H7 (cell line): ENCODE measurements at regions not wholly inside any gene's neighbourhood (a gene's known extent, or its start where the extent isn't known, plus 50 kb on each side); places are given as distances from the start of the nearest gene placed in this dataset.

Experiments
- DNase-seq: peaks from one replicate; pipeline ENCODE4 v3.0.0; 2012
- H3K27me3 ChIP-seq: 2 replicates; pipeline ENCODE4 v1.6.0; 2011; ENCODE audit warnings: mild to moderate bottlenecking, low read length; ENCODE audit not compliant: control insufficient read depth, insufficient read depth
- H3K36me3 ChIP-seq: replicated peaks from 2 replicates; pipeline ENCODE4 v1.5.1; 2011; ENCODE audit warnings: low read length; ENCODE audit not compliant: control insufficient read depth, insufficient read depth
- H3K4me3 ChIP-seq: 2 replicates; pipeline ENCODE4 v1.5.1; 2011; ENCODE audit warnings: low read depth, mild to moderate bottlenecking, control low read depth, low read length, moderate library complexity; ENCODE audit not compliant: insufficient read depth

- H3K4me3 ChIP-seq: no peak overlapping the region
These were observed 315.1 kb upstream of the TBC1D5 start for GRCh38 chr3:18057471-18058091.

DNA sequence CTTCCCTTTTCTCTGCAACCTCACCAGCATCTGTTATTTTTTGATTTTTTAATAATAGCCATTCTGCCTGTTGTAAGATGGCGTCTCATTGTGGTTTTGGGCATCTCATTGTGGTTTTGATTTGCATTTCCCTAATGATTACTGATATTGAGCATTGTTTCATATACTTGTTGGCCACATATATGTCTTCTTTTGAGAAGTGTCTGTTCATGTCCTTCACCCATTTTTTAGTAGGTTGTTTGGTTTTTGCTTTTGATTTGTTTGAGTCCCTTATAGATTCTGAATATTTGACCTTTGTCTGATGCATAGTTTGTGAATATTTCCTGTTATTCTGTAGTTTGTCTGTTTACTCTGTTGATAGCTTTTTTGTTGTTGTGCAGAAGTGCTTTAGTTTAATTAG is 312.2 kb upstream of the TBC1D5 start:
- Histone ChIP-seq H3K4me3 (no peak overlapping the region), H3K27me3 (no peaks in the 10 kb centered on the region), H3K36me3 (no peaks in the 10 kb centered on the region)
- no peak for DNase-seq

More at GRCh38 chr3:18057471-18058091, 315.1 kb upstream of the TBC1D5 start:
- no peaks in the 10 kb centered on the region for H3K36me3 ChIP-seq
- no peaks in the 10 kb centered on the region for H3K27me3 ChIP-seq
- DNase-seq: no peak

DNA sequence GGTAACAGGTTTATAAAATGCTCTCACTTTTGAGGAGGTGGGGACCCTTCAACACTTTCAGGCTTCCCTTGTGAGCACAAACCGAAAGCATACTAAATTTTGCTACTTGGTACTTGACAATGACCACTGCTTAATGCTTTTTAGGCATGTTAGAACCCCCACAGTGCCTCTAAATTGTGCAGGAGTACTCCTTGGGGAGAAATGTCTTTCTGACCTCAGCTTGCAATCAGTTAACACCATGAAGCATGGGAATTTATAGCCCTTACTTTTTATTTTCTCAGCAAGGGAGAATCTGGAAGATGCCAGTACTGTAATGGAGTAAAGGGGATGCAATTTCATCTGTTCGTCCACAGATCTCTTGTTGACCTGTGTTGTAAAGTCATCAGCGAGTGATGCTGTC is 308.9 kb upstream of the TBC1D5 start:
- DNase-seq: no peak
- Histone ChIP-seq H3K4me3 (no peak overlapping the region), H3K27me3 (no peaks in the 10 kb centered on the region), H3K36me3 (no peaks in the 10 kb centered on the region)

GRCh38 chr3:18049096-18049495 is 306.7 kb upstream of the TBC1D5 start:
- DNase-seq: no peak

GRCh38 chr3:18047052-18047451 is 304.6 kb upstream of the TBC1D5 start:
- no peaks in the 10 kb centered on the region for H3K36me3 ChIP-seq
- DNase-seq: no peak
- no peak overlapping the region for H3K4me3 ChIP-seq
- H3K27me3 ChIP-seq: no peaks in the 10 kb centered on the region

More at GRCh38 chr3:18049096-18049495, 306.7 kb upstream of the TBC1D5 start:
- no peaks in the 10 kb centered on the region for H3K27me3 ChIP-seq
- H3K4me3 ChIP-seq: no peak overlapping the region
- H3K36me3 ChIP-seq: no peaks in the 10 kb centered on the region

DNA sequence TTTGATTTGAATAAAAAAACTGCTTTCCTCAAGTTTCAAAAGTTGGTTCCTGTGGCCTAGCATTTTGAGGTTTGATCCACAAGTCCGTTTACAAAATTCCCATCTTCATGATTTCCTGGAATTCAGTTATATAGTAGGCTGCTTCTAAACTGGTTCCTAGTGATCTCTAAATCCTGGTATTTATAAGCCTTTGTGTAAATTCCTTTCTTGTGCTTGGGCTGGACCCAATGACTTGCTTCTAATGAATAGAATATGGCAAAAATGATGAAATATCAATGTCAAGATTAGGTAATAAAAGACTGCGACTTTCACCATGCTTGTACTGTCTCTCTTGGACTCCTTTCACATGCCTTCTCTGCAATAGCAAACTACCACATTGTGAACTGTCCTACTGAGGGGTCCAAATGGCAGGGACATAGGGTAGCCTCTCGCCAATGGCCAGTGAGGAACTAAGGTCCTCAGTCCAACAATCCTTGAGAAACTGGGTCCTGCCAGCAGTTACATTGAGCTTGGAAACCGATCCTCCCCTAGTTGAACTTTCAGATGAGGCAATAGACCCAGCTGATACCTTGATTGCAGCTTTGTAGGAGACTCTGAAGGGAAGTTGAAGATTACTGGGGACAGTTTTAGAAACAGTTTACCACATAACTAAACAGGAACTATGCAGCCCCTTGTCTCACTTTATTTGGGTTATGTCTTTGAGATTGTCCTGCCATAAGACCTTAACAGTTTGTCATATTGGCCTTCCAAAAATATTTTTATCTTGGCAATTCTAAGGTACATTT is 303.9 kb upstream of the TBC1D5 start:
- DNase-seq: no peak
- Histone ChIP-seq H3K27me3 (no peaks in the 10 kb centered on the region), H3K4me3 (no peak overlapping the region), H3K36me3 (no peaks in the 10 kb centered on the region)

GRCh38 chr3:18044971-18045880 is 302.8 kb upstream of the TBC1D5 start:
- Histone ChIP-seq H3K36me3 (no peaks in the 10 kb centered on the region), H3K27me3 (no peaks in the 10 kb centered on the region), H3K4me3 (no peak overlapping the region)
- no peak for DNase-seq

GRCh38 chr3:18044191-18044590 is 301.8 kb upstream of the TBC1D5 start:
- DNase-seq: no peak
- Histone ChIP-seq H3K36me3 (no peaks in the 10 kb centered on the region), H3K4me3 (no peak overlapping the region), H3K27me3 (no peaks in the 10 kb centered on the region)

DNA sequence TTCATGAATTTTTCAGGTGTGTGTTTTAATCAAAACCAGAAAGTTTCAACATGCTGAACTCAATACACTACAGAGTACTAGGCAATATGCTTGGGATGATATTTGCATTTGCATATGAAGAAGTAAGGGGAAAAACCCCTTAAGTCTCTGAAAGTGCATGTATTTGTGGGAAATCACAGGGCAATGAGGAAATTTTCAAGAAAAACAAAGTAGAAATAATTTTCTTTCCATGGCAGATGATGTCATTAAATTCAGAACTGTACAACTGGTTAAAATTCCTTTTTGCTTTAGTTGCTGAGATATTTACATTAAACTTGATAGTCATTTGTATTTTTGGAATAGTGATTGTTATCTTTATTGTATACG is 294.0 kb upstream of the TBC1D5 start:
- no peaks in the 10 kb centered on the region for H3K36me3 ChIP-seq
- DNase-seq: no peak
- H3K4me3 ChIP-seq: no peak overlapping the region
- H3K27me3 ChIP-seq: no peaks in the 10 kb centered on the region

- H3K36me3 ChIP-seq: no peaks in the 10 kb centered on the region
- no peak overlapping the region for H3K4me3 ChIP-seq
- no peaks in the 10 kb centered on the region for H3K27me3 ChIP-seq
- no peak for DNase-seq
These were observed 293.4 kb upstream of the TBC1D5 start for GRCh38 chr3:18035641-18036449.

DNA sequence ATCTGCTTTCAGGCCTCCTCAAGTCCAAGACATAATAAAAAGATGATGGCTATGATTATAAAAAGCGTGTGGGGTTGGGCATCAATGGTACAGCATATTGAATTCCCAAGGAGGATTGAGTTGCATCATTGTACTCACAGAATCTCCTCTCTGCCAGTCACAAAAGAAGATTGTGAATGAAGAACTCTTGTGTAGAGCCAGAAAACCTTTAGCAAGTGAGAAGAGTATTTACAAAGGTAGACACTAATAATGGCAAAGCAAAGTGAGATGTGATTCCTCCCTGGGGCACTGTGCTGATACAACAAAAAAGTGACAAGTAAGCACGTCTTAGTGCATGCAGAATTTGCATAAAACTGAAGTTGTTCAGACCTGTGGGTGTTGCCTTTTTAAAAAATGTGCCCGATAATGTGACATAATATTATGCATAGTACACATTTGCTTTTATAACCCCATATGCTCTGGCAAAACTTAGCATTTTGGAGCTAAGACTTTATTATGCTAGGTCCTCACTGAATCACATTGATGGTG is 291.2 kb upstream of the TBC1D5 start:
- no peak overlapping the region for H3K4me3 ChIP-seq
- H3K27me3 ChIP-seq: no peaks in the 10 kb centered on the region
- DNase-seq: no peak
- H3K36me3 ChIP-seq: no peaks in the 10 kb centered on the region

DNA sequence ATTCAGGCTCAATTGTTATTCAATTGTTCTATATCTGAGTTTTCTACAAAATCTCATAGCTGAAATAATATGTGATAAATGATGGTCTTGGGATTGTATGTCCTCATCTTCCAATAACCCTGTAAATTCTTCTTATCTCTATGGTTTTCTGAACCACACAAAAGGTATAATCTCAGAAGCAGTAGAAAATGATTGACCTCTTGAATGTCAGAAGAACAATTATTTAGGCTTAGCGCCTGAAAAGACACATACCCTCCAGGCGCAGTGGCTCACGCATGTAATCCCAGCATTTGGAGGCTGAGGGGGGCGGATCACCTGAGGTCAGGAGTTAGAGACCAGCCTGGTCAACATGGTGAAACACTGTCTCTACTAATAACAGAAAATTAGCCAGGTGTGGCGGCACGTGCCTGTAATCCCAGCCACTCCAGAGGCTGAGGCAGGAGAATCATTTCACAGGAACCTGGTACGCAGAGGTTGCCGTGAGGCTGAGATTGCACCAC is 288.0 kb upstream of the TBC1D5 start:
- Histone ChIP-seq H3K4me3 (no peak overlapping the region), H3K36me3 (no peaks in the 10 kb centered on the region), H3K27me3 (no peaks in the 10 kb centered on the region)
- no peak for DNase-seq

GRCh38 chr3:18027161-18027939 is 284.9 kb upstream of the TBC1D5 start:
- H3K36me3 ChIP-seq: no peaks in the 10 kb centered on the region
- no peak for DNase-seq
- no peaks in the 10 kb centered on the region for H3K27me3 ChIP-seq
- no peak overlapping the region for H3K4me3 ChIP-seq
